ENCODE measurements at regions not wholly inside any gene's neighbourhood (a gene's known extent, or its start where the extent isn't known, plus 50 kb on each side); places are given as distances from the start of the nearest gene placed in this dataset.

DNA sequence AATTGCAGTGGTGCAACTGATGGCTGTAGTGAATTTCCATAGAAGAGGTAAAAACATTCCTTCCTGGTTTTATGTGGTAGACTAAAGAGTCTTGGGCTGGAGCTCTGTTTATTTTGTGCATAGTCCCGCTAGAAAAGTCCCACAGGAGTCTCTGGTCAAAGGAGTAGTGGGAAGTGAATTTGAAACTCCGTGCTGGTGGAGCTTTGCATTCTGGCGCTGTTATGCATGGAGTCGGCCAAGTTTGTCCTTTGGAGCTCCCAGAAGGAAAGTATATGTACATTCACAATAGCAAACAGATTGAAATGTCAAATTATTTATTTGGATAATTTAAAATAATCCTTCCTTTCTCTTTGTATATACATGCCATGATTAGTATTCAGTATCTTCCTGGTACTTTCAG lies 296.5 kb downstream of the LMO7 start:
- no peaks in the 10 kb centered on the region for H3K4me1 ChIP-seq
- no peak overlapping the region for H3K4me3 ChIP-seq
- TF ChIP-seq, protein P1, sequence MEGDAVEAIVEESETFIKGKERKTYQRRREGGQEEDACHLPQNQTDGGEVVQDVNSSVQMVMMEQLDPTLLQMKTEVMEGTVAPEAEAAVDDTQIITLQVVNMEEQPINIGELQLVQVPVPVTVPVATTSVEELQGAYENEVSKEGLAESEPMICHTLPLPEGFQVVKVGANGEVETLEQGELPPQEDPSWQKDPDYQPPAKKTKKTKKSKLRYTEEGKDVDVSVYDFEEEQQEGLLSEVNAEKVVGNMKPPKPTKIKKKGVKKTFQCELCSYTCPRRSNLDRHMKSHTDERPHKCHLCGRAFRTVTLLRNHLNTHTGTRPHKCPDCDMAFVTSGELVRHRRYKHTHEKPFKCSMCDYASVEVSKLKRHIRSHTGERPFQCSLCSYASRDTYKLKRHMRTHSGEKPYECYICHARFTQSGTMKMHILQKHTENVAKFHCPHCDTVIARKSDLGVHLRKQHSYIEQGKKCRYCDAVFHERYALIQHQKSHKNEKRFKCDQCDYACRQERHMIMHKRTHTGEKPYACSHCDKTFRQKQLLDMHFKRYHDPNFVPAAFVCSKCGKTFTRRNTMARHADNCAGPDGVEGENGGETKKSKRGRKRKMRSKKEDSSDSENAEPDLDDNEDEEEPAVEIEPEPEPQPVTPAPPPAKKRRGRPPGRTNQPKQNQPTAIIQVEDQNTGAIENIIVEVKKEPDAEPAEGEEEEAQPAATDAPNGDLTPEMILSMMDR (IDR thresholded peaks at IDR 0.05) = no peak
- intact Hi-C loops (cut with DNase I) = no loop called here
- ATAC-seq (no peak), DNase-seq (no peak)
- no peaks in the 10 kb centered on the region for H3K27me3 ChIP-seq
- no peaks in the 10 kb centered on the region for H3K9me3 ChIP-seq
- no peaks in the 10 kb centered on the region for H3K36me3 ChIP-seq
- H3K27ac ChIP-seq = no peak overlapping the region

DNA sequence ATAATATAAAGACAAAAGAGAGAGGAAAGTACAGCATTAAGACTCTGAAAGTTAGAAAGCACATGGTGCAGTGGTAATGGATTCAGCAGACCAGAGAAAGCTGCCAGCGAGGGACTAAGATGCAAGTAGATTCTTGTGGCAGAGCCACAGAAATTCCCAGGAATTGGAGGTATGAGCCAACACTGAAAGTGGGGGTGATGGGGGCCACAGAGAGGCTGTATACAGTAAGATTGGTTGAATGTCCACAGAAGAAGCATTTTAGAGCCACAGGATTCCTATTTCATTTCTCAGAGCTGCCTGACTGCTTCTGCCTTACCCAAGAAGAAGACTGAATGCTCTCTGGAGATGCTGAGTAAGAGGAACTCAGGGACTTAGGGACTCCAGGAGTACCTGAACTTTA lies 295.0 kb downstream of the LMO7 start:
- Histone ChIP-seq H3K4me3 (no peak overlapping the region), H3K36me3 (no peaks in the 10 kb centered on the region), H3K9me3 (no peaks in the 10 kb centered on the region), H3K27ac (no peak overlapping the region), H3K4me1 (no peaks in the 10 kb centered on the region), H3K27me3 (no peaks in the 10 kb centered on the region)
- ATAC-seq = no peak
- intact Hi-C loops (cut with DNase I) = no loop called here
- TF ChIP-seq, protein P1 (IDR thresholded peaks at IDR 0.05) = no peak
- no peak for DNase-seq

DNA sequence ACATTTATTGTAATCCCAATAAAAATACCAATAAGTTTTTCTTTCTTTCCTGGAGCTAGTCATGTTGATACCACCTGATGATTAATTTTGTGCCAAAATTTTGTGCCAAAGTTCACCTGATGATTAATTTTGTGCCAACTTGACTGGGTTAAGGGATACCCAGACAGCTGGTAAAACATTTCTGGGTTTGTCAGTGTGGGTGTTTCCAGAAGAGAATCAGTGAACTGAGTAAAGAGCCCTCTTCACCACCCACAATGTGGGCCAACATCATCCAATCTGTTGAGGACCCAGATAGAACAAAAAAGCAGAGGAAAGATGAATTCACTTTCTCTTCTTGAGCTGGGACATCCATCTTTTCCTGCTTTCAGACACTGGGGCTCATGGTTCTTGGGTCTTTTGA lies 292.9 kb downstream of the LMO7 start:
- H3K27me3 ChIP-seq = no peaks in the 10 kb centered on the region
- no peak overlapping the region for H3K27ac ChIP-seq
- ATAC-seq (no peak), DNase-seq (no peak)
- intact Hi-C loops (cut with DNase I) = no loop called here
- H3K4me3 ChIP-seq = no peak overlapping the region
- H3K4me1 ChIP-seq = no peaks in the 10 kb centered on the region
- no peaks in the 10 kb centered on the region for H3K9me3 ChIP-seq
- TF ChIP-seq, protein P1 (IDR thresholded peaks at IDR 0.05) = no peak
- H3K36me3 ChIP-seq = no peaks in the 10 kb centered on the region

DNA sequence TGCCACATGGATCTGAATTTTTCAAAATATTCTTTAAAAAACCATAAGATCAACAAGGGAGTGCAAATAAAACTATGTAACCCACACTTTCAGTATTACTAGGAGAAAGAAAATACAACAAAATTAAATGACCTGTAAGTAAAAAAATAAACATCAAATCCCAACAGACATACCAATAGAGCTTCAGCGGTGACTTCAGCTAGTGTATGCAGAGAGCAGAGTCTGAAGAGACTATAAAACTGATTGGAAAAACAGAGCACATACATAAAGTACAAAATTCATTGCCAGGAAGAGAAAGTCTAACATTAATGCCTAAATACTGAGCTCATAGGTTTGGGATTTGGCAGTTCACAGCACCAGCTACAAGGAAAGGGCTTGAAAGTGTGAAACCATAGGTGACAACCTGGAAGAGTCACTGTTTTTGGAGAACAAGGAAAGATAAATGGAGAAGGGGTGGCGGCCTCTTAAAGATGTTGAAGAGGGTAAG lies 291.1 kb downstream of the LMO7 start:
- Histone ChIP-seq H3K36me3 (no peaks in the 10 kb centered on the region), H3K4me1 (no peaks in the 10 kb centered on the region), H3K9me3 (no peaks in the 10 kb centered on the region), H3K27me3 (no peaks in the 10 kb centered on the region), H3K4me3 (no peak overlapping the region), H3K27ac (no peak overlapping the region)
- DNase-seq = no peak
- no peak for ATAC-seq
- intact Hi-C loops (cut with DNase I) = no loop called here
- TF ChIP-seq, protein P1 (IDR thresholded peaks at IDR 0.05) = no peak

DNA sequence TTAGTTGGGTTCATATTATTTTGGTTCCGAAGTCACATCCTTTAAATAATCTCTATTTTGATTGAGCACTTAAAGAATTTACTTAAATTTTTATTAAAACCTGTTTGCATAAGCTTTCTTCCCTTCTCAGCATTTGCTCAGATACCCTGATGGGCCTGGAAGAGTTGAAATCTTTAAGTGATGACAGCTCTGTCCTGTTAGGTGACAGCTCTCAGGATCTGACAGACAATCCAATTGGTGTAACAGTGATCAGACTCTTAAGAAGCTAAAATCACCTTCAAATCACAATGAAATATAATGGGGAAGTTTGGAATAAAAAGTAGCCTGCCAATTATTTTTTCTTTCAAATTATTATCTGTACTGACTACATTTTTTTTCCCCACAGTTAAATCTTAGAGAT lies 284.4 kb downstream of the LMO7 start:
- intact Hi-C loops (cut with DNase I) = no loop called here
- no peak overlapping the region for H3K27ac ChIP-seq
- no peaks in the 10 kb centered on the region for H3K36me3 ChIP-seq
- no peaks in the 10 kb centered on the region for H3K27me3 ChIP-seq
- ATAC-seq (no peak), DNase-seq (no peak)
- no peak overlapping the region for H3K4me3 ChIP-seq
- no peaks in the 10 kb centered on the region for H3K9me3 ChIP-seq
- TF ChIP-seq, protein P1 (IDR thresholded peaks at IDR 0.05) = no peak
- H3K4me1 ChIP-seq = no peaks in the 10 kb centered on the region

DNA sequence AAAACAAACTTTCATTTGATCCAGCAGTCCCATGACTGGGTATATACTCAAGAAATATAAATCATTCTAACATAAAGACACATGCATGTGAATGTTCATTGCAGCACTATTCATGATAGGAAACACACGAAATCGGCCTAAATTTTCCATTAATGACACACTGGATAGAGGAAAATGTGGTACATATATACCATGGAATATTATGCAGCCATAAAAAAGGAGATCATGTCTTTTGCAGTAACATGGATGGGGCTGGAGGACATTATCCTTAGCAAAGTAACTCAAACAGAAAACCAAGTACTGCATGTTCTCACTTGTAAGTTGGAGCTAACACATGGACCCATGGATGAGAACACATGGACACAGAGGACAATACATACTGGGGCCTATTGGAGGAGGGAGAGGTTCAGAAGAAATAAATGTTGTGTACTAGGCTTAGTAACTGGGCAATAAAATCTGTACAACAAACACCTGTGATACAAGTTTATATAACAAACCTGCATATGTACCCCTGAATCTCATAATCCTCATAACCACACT lies 283.6 kb downstream of the LMO7 start:
- intact Hi-C loops (cut with DNase I) = no loop called here
- TF ChIP-seq, protein P1 (IDR thresholded peaks at IDR 0.05) = no peak
- Histone ChIP-seq H3K4me3 (no peak overlapping the region), H3K9me3 (no peaks in the 10 kb centered on the region), H3K27ac (no peak overlapping the region), H3K4me1 (no peaks in the 10 kb centered on the region), H3K36me3 (no peaks in the 10 kb centered on the region), H3K27me3 (no peaks in the 10 kb centered on the region)
- DNase-seq = no peak
- ATAC-seq = no peak
